ENCODE measurements at regions not wholly inside any gene's neighbourhood (a gene's known extent, or its start where the extent isn't known, plus 50 kb on each side); places are given as distances from the start of the nearest gene placed in this dataset.

DNA sequence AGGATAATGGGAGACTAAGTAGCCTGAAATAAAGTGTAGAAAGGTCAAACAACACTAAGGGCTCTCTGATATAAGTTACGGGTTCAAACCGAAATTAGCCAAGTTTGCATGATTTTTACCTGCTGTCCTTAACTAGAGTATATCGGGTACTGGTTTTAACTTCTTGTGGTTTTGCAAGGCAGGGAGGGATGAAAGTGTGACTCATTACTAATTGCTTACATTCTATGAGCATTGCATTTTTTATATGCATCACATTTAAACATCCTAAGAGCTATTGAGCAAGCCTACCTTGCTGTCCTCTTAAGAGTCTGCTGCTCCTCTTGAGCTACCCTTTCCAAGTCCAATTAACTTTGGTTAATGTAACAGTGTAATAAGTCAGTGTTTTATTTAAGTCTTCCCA, 415.4 kb downstream of the SLITRK5 start:
- no peak for DNase-seq (ENCODE audit: low spot score)

GRCh38 chr13:88097541-88097940, 426.4 kb downstream of the SLITRK5 start:
- no peak for DNase-seq (ENCODE audit: low spot score)

GRCh38 chr13:88103824-88104223, 432.7 kb downstream of the SLITRK5 start:
- no peak for DNase-seq (ENCODE audit: low spot score)

DNA sequence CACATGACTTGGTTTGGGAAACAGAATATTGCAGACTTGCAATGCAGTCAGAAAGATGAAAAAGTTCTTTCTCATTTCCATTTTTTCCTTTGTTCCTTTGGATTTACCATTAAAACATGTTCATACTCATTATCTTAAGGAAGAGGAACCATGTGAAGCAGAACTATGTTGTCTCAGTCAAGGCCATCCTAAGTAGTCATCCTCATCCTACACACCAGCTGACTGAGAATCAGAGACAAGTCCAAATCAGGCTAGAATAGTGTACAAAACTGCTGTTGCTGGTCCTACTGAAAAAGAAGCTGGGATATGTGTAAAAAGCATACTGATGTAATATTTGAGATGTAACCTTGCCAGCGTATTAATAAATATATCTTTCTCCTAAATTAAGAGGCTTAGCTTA, 433.4 kb downstream of the SLITRK5 start:
- no peak for DNase-seq (ENCODE audit: low spot score)

DNA sequence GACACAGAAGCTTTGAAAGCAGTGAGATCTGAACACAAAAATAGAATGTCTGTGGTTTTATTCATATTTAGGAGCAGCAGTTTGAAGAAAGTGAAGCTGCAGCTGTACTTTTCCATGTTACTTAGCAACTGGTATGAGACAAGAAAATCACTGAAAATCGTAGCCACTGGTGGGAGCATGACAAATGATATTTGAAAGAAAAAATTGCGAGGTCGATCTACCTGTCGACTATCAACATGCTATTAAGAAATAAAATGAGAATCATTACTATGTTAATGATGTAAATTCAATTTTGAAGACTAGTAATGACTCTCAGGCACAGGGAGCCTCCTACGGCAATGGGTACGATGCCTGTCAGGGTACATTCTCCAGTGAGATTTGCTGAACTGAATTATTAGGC, 436.4 kb downstream of the SLITRK5 start:
- DNase-seq (ENCODE audit: low spot score) = no peak

- no peak for DNase-seq (ENCODE audit: low spot score)
Measured at GRCh38 chr13:88112526-88112925, 441.4 kb downstream of the SLITRK5 start.

GRCh38 chr13:88115976-88116375, 444.8 kb downstream of the SLITRK5 start:
- no peak for DNase-seq (ENCODE audit: low spot score)

DNA sequence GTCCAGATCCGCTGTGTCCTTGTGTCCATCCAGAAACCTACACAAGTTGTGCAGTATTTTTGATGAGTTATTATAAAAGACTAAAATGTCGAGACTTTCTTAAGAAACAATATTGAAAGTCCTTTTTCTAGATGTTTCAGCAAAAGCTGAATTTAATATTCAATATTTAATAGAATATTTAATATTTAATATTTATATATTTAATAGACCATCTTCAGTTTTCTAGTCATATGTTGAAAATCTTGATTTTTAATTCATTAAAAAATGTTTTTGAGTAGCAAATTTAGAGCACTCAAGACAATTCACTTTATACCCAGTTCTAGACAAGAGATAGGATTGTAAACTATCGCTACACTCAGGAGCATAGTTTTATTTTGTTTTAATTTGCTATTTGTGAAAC, 447.8 kb downstream of the SLITRK5 start:
- DNase-seq (ENCODE audit: low spot score) = no peak

GRCh38 chr13:88124142-88124541, 453.0 kb downstream of the SLITRK5 start:
- no peak for DNase-seq (ENCODE audit: low spot score)

DNA sequence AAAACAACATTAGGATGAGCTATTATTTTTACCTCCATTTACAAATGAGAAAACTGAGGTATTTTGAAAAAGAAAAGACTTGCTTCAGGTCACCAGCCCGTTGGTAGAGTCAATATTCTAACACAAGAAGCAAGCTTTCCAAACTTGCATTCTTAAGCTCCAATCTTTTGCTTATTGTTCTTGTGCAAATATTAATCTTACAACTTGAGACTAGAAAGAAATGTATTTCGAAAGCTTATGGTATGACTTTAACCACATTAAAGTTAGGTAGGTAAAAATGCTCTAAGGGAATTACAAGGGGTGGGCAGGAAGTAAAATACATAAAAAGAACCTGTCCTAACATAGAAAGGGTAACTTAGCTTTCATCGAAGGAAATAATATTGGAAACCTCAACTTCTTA, 453.9 kb downstream of the SLITRK5 start:
- no peak for DNase-seq (ENCODE audit: low spot score)

- DNase-seq (ENCODE audit: low spot score) = no peak
Measured at GRCh38 chr13:88136098-88136790, 465.1 kb downstream of the SLITRK5 start.

DNA sequence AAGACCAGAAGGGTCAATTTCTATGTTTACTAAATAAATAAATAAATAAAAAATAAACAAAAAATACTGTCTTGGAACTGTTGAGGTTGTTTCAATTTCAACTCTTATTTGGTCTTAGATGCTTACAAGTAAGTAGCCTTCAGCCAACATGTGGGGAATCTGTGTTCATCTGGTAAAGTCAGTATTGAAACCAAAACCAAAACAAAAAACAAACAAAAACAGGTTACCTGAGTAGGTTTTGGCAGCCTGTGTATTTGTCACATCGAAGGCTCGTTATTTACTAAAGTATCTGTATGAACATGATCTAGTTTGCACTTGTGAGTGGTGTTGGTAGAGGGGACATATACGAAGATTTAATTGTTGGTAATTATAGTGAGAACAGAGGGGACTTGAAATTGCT, 471.5 kb downstream of the SLITRK5 start:
- no peak for DNase-seq (ENCODE audit: low spot score)

GRCh38 chr13:88144580-88144979, 473.4 kb downstream of the SLITRK5 start:
- no peak for DNase-seq (ENCODE audit: low spot score)

GRCh38 chr13:88153353-88153752, 482.2 kb downstream of the SLITRK5 start:
- DNase-seq (ENCODE audit: low spot score) = no peak

DNA sequence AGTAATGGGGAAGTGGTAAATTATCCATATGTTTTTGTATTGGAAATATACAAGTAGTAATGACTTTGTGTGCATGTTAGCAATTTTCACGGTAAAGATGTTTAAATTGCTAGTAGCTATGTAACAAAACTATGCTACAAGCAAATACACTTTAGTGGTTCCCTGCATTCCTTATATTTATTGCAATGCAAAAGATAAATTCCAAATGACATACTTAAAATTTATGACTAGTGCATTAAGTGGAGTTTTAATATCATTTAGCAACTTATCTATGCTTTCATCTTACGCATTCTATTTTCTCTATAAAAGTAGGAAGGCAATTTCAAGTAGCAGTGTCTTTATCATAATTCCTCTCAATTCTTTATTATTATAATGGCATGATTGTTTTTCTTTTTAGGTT, 482.8 kb downstream of the SLITRK5 start:
- DNase-seq (ENCODE audit: low spot score) = no peak

DNA sequence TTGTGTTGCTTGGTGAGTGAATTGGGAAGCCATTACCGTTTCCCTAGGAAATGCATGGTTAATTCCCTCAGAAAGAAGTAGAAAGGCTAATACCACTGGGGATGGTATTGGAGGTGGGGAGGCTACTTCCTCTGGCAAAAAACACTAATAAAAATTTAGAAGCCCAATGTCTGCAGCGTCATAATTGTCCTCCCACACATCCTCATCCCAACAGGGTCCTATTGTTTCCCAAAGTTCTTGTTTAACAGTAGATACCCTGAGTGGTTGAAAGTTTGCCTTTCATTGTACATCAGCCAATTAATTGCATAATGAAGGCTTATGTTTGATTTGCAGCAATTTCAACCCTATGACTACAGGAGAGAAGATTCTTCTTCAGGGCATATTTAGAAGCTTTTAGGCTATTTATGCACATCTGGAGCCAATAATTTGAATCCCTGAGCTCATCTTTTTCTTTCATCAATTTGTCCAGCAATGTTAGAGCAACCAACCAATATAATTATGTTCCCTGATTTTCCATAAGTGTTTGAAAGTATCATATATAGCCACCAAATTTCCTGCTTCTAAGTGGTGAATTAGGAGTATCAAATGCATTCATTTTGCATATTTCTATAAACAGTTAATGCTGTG, 491.0 kb downstream of the SLITRK5 start:
- DNase-seq (ENCODE audit: low spot score) = no peak

DNA sequence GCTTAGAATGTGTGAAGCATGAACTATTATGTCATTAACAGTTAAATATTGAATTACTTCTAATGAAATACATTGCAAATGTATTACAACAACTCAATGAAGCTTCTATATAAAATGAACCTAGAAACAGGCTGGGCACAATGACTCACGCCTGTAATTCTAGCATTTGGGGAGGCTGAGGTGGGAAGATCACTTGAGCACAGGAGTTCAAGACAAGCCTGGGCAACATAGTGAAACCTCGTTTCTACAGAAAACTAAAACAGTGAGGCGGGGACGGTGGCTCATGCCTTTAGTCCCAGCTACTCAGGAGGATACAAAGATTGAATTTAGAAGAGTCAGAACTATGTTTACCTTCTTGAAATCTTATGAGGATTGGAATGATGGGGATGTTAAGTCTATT, 505.1 kb downstream of the SLITRK5 start:
- DNase-seq (ENCODE audit: low spot score) = no peak

DNA sequence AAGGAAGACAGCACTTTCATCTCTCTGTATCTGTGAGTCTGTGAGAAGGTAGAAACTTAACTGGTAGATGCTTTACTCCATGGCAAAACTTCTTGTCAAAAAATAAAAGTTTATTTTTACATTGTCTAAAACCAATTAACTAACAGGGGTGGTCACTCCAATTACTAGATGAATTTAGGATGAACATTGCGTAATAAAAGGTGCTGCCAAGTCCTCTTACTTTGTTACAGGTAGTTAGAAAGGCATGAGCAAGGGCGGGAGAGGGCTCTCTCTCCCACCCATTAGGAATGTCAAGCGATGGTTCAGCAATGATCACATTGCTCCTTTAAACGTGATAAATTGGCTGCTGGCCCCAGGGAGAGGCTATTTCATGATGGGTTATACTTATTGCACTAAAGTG, 512.3 kb downstream of the SLITRK5 start:
- no peak for DNase-seq (ENCODE audit: low spot score)

DNA sequence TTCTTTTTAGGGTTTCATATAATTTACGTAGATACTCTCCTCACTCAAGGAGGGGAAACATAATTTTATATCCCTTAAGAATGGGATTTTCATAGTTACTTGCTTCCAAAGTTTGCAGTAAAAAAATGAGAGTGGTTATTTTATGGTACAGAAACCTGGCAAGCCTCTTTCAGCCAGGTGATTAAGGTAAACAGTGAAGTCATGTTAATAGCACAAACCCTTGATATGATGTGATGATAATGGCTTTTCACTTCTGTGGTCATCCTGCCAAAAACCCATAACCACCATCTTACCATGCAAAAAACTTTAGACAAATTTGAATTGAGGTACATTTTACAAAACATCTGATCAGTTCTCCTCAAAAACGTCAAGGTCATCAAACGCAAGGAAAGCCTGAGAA, 517.8 kb downstream of the SLITRK5 start:
- no peak for DNase-seq (ENCODE audit: low spot score)

- DNase-seq (ENCODE audit: low spot score) = no peak
Measured at GRCh38 chr13:88189728-88190127, 518.6 kb downstream of the SLITRK5 start.

DNA sequence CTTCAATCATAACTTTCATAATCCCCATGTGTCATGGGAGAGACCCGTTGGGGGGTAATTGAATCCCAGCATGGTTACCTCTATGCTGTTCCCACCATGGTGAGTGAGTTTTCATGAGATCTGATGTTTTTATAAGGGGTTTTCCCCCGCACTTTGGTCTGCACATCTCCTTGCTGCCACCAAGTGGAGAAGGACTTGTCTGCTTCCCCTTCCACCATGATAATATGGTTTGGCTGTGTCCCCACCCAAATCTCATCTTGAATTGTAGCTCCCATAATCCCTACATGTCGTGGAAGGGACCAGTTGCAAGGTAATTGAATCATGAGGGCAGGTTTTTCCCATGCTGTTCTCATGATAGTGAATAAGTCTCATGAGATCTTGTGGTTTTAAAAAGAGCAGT, 524.9 kb downstream of the SLITRK5 start:
- DNase-seq (ENCODE audit: low spot score) = no peak

DNA sequence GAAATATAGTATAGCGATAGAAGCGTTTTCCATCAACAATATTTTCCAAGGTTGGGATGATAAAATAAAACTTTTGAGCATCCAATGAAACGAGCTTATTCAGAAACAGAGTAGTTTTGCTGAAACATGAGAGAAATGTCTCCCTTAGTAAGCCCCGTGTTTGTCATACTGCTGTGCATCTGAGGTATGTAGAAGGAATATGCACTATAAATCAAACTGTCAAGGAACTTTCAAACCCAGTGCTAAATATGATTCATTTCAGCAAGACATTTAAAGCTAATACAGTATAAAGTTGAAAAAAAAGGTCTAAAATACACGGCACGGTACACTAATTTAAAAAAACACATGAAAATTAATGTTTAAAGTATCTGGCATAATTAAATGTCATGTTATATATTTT, 546.2 kb downstream of the SLITRK5 start:
- no peak for DNase-seq (ENCODE audit: low spot score)

DNA sequence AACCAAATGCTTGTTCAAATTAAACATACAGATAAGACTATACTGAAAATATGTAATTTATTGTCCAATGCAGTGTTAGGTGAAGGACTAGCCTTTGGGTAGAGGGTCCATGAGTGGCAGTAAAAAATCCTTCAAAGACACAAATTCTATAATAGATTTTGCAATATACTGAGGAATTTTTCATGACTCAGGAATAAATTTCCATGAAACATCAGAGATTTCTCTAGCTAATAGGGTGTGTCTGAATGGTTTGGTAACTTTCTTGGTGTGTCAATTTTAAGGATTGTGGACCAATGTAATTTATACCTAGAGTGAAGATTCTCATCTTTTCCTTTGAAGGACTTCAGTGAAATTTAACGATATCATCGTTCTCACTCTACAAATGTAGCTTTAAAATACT, 546.7 kb downstream of the SLITRK5 start:
- no peak for DNase-seq (ENCODE audit: low spot score)

DNA sequence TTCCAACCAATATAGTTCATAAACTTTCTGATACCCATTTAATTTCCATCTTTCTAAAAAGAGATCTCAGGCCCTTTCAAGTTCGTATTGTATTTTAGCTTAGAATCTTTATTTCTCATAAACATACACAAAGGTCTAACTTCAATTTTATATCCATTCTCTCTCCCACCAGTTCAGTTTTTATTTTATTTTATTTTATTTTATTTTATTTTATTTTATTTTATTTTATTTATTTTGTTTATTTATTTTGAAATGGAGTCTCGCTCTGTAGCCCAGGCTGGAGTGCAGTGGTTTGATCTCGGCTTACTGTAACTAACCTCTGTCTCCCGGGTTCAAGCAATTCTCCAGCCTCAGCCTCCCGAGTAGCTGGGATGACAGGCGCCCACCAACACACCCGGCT, 552.8 kb downstream of the SLITRK5 start:
- no peak for DNase-seq (ENCODE audit: low spot score)

Measured in mucosa of gallbladder (tissue), 1 donor.